Naive thymus-derived CD8-positive, alpha-beta T cell (primary cell): ENCODE measurements at regions not wholly inside any gene's neighbourhood (a gene's known extent, or its start where the extent isn't known, plus 50 kb on each side); places are given as distances from the start of the nearest gene placed in this dataset.
"Not testable (repeated sequence)": the region's sequence is repeated elsewhere in the genome, so short reads cannot be mapped to it uniquely, and the experiment has no call there.

Experiments
- ATAC-seq, 2 donors: fragments of 150-1000 bp; cut with Tn5 transposase in 1 of 2; sonication (Bioruptor Pico), chemical (Tn5 transposase) in 1 of 2; 1 replicate in 1 of 2; 2 replicates in 1 of 2; pipeline ENCODE4 v1.10.0; 2021; ENCODE audit warnings: mild to moderate bottlenecking in 2 of 2, moderate library complexity in 2 of 2
- POLR2A ChIA-PET: fragments of 350-600 bp; sonication (Branson Sonifier 250); formaldehyde crosslinking; loops from one replicate; lab custom pipeline; 2021; ENCODE audit warnings: antibody characterized with exemption; lab: Charles Lee
- DNase-seq, 10 donors: peaks; one replicate each; pipeline versions ENCODE4 v3.0.0 to v3.0.0-alpha.2; 2020 to 2022
- H3K27ac Mint-ChIP-seq, 10 donors: one replicate each; pipeline ENCODE4 v1.8.0; 2020 to 2022; ENCODE audit warnings: mild to moderate bottlenecking in 10 of 10, mixed read lengths in 10 of 10, moderate library complexity in 4 of 10, inconsistent platforms in 1 of 10
- H3K27me3 Mint-ChIP-seq, 5 donors: one replicate each; pipeline ENCODE4 v1.8.0; 2021 to 2022; ENCODE audit warnings: mixed read lengths in 5 of 5
- H3K36me3 Mint-ChIP-seq, 3 donors: one replicate each; pipeline ENCODE4 v1.8.0; 2020 to 2022; ENCODE audit warnings: mixed read lengths in 3 of 3, mild to moderate bottlenecking in 2 of 3, inconsistent platforms in 1 of 3
- H3K4me1 Mint-ChIP-seq, 4 donors: one replicate each; pipeline ENCODE4 v1.8.0; 2021 to 2022; ENCODE audit warnings: mixed read lengths in 4 of 4
- H3K4me3 Mint-ChIP-seq, 10 donors: one replicate each; pipeline ENCODE4 v1.8.0; 2020 to 2022; ENCODE audit warnings: mild to moderate bottlenecking in 10 of 10, mixed read lengths in 10 of 10, moderate library complexity in 6 of 10, inconsistent platforms in 1 of 10
- H3K9me3 Mint-ChIP-seq, 9 donors: one replicate each; pipeline ENCODE4 v1.8.0; 2020 to 2022; ENCODE audit warnings: mixed read lengths in 9 of 9, mild to moderate bottlenecking in 3 of 9, inconsistent platforms in 1 of 9, moderate library complexity in 1 of 9

DNA sequence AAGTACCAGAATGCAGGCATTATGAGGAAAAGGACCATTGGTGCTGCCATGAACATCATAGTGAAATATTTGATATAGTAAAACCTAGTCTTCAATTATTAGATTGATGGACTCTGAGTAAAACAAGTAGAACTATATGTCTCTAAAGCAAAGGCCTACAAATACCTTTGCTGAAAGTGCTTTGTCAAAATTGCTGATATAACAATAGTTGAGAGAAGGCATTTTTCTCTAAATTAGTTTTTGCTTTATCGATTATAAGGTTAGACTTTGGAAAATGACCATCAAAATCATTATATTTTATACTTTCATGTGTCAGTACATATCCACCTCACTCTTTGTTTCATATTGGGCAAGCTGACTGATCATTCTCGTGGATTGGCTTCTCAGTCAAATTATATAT is 836.0 kb upstream of the FBXO33 start:
- Mint-ChIP-seq H3K27ac (no peak overlapping the region), H3K4me3 (no peak overlapping the region), H3K4me1 (no peaks in the 10 kb centered on the region), H3K36me3 (no peaks in the 10 kb centered on the region), H3K27me3 (no peaks in the 10 kb centered on the region), H3K9me3 (peaks cover 0 to 5% (median 0%) of the 10 kb centered on the region in 9 donors)
- DNase-seq = no peak
- no peak for ATAC-seq
- POLR2A ChIA-PET = no interaction called here

DNA sequence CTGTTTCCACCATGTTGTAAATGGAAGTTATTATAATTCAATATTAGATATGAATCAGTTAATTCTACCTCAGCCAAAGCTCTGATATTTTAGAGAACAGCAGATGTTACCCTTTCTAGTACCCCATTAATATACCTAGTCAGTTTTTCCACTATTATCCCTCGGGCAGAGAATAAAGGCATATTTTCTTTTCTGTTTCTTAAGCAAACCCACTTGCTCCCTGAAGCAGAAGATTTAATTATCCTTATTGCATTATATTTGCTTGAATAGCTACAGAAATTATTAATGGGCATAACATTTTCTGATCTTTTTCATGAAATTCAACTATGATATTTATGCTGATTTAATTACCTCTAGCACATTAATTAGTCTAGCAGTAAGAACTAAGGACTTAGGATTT is 832.9 kb upstream of the FBXO33 start:
- H3K27me3 Mint-ChIP-seq = no peaks in the 10 kb centered on the region
- no peak for ATAC-seq
- H3K9me3 Mint-ChIP-seq = peaks cover 0 to 4% (median 2%) of the 10 kb centered on the region in 9 donors
- H3K4me3 Mint-ChIP-seq = no peak overlapping the region
- POLR2A ChIA-PET = no interaction called here
- no peaks in the 10 kb centered on the region for H3K36me3 Mint-ChIP-seq
- no peak overlapping the region for H3K27ac Mint-ChIP-seq
- no peaks in the 10 kb centered on the region for H3K4me1 Mint-ChIP-seq
- no peak for DNase-seq

DNA sequence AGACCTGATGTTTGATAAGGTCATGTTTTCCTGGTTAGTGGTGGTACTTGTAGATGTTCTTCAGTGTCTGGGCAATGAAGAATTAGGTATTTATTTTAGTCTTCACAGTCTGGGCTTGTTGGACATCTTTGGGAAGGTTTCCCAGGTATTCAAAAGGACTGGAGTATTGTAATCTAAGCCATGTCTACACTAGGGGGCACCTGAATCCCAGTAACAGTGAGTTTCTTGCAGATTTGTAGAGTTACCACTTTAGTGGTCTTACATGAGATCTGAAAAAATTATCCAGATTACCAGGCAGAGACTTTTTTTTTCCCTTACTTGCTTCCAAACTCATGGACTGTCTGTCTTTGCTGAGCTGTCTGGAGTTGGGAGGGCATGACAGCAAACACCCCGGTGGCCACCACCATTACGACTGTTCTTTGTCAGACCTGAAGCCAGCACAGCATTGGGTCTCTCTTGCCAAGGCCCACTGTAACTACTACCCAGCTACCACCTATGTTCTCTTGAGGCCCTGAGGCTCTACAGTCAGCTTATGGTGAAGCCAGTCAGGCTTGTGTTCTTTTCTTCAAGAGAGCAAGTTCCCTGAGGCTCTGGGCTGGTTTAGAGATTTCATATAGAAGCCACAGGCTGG is 820.7 kb upstream of the FBXO33 start:
- no peak for ATAC-seq

DNA sequence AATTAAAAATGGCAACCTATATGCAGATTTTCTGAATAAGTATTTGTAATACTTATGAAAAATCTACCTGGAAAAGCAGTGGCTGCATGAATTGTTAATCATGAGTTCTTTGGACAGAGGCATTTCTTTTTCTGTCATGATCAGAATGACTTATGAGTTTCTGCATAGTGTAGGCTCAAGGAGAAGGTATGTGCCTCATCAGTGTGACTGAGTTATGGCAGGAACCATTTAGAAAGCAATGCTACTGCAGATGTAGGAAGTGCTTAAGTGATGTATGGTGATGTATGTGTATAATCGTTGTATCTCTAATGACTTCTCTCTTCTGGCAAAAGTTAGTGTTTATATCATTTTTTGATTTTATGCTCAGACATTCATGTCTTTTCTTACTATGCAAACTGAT is 816.4 kb upstream of the FBXO33 start:
- H3K4me3 Mint-ChIP-seq = peak overlapping the region in 1 of 10 donors; percentile 34
- no peak for ATAC-seq
- H3K27ac Mint-ChIP-seq = no peak overlapping the region
- H3K9me3 Mint-ChIP-seq = peaks cover 0 to 16% (median 0%) of the 10 kb centered on the region in 9 donors
- no peaks in the 10 kb centered on the region for H3K27me3 Mint-ChIP-seq
- no peaks in the 10 kb centered on the region for H3K4me1 Mint-ChIP-seq
- POLR2A ChIA-PET = no interaction called here
- DNase-seq = no peak
- no peaks in the 10 kb centered on the region for H3K36me3 Mint-ChIP-seq

More for the DNA sequence above, 820.7 kb upstream of the FBXO33 start:
- Mint-ChIP-seq H3K27ac (peak overlapping the region in 1 of 10 donors; percentile 79), H3K4me3 (no peak overlapping the region), H3K9me3 (peaks cover 0 to 16% (median 0%) of the 10 kb centered on the region in 9 donors), H3K36me3 (no peaks in the 10 kb centered on the region), H3K27me3 (peaks cover 0 to 1% (median 0%) of the 10 kb centered on the region in 5 donors), H3K4me1 (no peaks in the 10 kb centered on the region)
- POLR2A ChIA-PET = no interaction called here
- DNase-seq = no peak

DNA sequence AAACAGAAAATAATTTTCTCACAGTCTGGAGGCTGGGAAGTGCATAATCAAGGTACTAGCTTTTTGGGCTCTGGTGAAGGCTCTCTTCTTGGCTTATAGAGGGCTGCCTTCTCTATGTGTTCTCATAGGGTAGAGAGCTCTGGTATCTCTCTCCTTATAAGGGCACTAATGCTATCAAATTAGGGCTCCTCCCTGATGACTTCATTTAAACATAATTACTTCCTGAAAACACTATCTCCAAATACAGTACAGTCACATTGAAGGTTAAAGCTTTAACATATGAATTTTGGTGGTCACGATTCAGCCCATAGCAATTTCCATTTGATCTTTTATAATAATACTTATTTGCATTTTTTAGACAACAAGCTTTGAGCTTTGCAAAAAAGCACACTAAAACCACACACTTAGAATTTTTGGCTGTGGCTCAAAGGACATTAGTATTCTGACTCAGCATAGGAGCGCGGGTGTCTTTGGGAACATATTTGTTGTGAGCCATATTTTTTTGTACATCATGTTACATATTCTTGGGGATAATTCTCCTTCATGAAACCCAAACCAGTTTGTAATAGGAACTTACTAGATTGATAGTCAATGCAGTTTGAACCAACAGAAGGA is 808.1 kb upstream of the FBXO33 start:
- POLR2A ChIA-PET = no interaction called here
- ATAC-seq = no peak
- H3K27ac Mint-ChIP-seq = no peak overlapping the region
- H3K27me3 Mint-ChIP-seq = peaks cover 0 to 2% (median 0%) of the 10 kb centered on the region in 5 donors
- peaks cover 0 to 4% (median 0%) of the 10 kb centered on the region in 3 donors for H3K36me3 Mint-ChIP-seq
- DNase-seq = no peak
- H3K4me1 Mint-ChIP-seq = no peaks in the 10 kb centered on the region
- no peak overlapping the region for H3K4me3 Mint-ChIP-seq
- peaks cover 0 to 21% (median 6%) of the 10 kb centered on the region in 9 donors for H3K9me3 Mint-ChIP-seq

DNA sequence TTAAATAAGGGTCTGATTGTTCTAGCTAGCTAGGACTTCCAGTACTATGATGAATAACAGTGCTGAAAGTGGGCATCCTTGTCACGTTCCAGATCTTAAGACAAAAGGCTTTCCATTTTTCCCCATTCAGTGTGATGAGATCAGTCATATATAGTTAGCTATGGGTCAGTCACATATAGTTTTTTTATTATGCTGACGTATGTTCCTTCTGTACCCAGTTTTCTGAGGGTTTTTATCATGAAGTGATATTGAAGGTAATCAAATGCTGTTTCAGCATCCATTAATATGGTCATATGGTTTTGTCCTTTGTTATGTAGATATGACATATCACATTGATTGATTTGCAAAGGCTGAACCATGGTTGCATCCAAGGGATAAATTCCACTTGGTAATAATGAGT is 800.1 kb upstream of the FBXO33 start:
- H3K27me3 Mint-ChIP-seq = no peaks in the 10 kb centered on the region
- peaks cover 0 to 4% (median 0%) of the 10 kb centered on the region in 3 donors for H3K36me3 Mint-ChIP-seq
- no peak overlapping the region for H3K4me3 Mint-ChIP-seq
- H3K9me3 Mint-ChIP-seq = peaks cover 4 to 30% (median 11%) of the 10 kb centered on the region in 9 donors
- H3K27ac Mint-ChIP-seq = no peak overlapping the region
- DNase-seq (no peak), ATAC-seq (no peak)
- POLR2A ChIA-PET = no interaction called here
- H3K4me1 Mint-ChIP-seq = no peaks in the 10 kb centered on the region

DNA sequence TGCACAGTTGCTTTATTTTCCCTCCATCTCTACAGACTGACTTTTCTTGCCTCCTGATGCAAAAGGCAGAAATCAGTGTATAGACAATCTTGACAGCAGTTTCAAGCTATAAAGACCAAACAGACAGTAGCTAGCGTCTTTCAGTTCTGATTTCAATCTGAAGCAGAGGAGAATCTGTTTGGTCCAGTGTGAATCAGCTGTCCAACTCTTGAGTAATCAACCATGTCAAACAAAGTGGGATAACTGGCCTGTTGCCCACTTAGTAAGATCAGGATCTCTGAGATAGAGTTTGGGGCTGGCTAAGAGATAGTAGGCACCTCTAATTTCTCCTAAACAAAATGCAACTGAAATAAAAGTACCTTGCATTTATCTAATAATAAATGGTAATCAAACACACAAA is 797.4 kb upstream of the FBXO33 start:
- no peak overlapping the region for H3K4me3 Mint-ChIP-seq
- ATAC-seq (no peak), DNase-seq (no peak)
- POLR2A ChIA-PET = no interaction called here
- no peak overlapping the region for H3K27ac Mint-ChIP-seq
- peaks cover 0 to 1% (median 0%) of the 10 kb centered on the region in 4 donors for H3K4me1 Mint-ChIP-seq
- no peaks in the 10 kb centered on the region for H3K27me3 Mint-ChIP-seq
- no peaks in the 10 kb centered on the region for H3K36me3 Mint-ChIP-seq
- H3K9me3 Mint-ChIP-seq = peaks cover 4 to 15% (median 9%) of the 10 kb centered on the region in 9 donors

DNA sequence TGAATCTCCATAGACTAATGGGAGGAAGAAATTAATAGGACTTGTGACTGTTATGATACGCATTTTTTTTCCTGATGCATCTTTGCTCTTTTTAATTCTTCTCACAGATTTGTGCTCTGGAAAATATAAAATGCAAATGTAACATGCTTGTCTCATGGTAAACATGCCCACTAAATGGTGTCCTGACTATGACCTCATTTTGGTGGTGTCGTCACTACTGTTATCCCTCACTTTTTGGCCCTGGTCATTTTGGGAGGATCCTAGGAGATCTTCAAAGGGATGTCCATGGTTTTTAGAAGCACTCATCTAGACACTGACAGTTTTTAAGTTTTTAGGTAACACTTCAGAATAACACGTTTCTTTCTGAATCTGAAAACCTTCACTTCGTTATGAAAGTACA is 790.8 kb upstream of the FBXO33 start:
- Mint-ChIP-seq H3K27ac (peak overlapping the region in 1 of 10 donors; percentile 36), H3K36me3 (no peaks in the 10 kb centered on the region), H3K4me1 (peaks cover 0 to 14% (median under 1%) of the 10 kb centered on the region in 4 donors), H3K27me3 (no peaks in the 10 kb centered on the region), H3K9me3 (peaks cover 0 to 20% (median 3%) of the 10 kb centered on the region in 9 donors), H3K4me3 (no peak overlapping the region)
- DNase-seq (no peak), ATAC-seq (no peak)
- POLR2A ChIA-PET = no interaction called here

DNA sequence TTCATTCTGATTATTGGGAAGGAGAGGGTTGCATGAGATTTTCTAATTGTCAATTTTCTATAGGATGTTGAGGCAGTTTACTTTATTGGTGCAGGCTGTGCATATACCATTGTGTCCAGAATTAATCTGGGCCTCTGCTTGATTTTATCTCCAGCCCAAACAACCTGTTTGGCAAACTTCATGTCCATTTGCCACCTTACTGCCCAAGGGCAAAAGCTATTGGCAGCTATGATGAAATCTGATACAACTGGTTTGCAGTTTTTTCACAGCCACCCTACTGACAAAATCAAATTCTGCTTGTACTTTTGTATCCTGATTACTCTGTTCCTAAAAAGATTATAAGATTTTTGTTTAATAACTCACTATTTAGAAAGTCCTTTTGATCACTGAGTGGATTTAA is 789.2 kb upstream of the FBXO33 start:
- DNase-seq (no peak), ATAC-seq (no peak)
- POLR2A ChIA-PET = no interaction called here
- no peaks in the 10 kb centered on the region for H3K36me3 Mint-ChIP-seq
- H3K9me3 Mint-ChIP-seq = peaks cover 0 to 13% (median 1%) of the 10 kb centered on the region in 9 donors
- no peaks in the 10 kb centered on the region for H3K27me3 Mint-ChIP-seq
- H3K4me3 Mint-ChIP-seq = no peak overlapping the region
- no peak overlapping the region for H3K27ac Mint-ChIP-seq
- peaks cover 0 to 14% (median 0%) of the 10 kb centered on the region in 4 donors for H3K4me1 Mint-ChIP-seq

DNA sequence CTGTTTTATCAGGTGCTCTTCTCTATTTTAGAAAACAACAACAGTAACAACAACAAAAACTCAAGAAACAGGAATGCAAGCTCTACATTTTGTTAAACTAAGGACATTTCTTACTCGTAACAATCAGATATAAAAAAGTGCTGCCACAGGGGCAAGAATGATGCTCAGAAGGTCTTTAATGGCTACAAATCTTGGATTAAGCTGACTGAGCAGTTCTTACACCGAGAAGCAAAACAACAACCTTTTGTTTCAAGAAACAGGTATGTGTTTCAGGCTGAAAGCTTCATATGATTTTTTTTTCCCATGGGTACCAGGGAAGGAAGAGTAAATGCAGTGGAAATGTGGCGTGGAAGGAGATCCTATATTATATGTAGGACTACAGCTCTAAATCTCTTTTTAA is 786.8 kb upstream of the FBXO33 start:
- POLR2A ChIA-PET = no interaction called here
- no peaks in the 10 kb centered on the region for H3K27me3 Mint-ChIP-seq
- H3K9me3 Mint-ChIP-seq = peaks cover 0 to 14% (median 0%) of the 10 kb centered on the region in 9 donors
- no peaks in the 10 kb centered on the region for H3K36me3 Mint-ChIP-seq
- H3K4me3 Mint-ChIP-seq = no peak overlapping the region
- H3K4me1 Mint-ChIP-seq = peaks cover 0 to 14% (median 0%) of the 10 kb centered on the region in 4 donors
- ATAC-seq (no peak), DNase-seq (no peak)
- no peak overlapping the region for H3K27ac Mint-ChIP-seq

DNA sequence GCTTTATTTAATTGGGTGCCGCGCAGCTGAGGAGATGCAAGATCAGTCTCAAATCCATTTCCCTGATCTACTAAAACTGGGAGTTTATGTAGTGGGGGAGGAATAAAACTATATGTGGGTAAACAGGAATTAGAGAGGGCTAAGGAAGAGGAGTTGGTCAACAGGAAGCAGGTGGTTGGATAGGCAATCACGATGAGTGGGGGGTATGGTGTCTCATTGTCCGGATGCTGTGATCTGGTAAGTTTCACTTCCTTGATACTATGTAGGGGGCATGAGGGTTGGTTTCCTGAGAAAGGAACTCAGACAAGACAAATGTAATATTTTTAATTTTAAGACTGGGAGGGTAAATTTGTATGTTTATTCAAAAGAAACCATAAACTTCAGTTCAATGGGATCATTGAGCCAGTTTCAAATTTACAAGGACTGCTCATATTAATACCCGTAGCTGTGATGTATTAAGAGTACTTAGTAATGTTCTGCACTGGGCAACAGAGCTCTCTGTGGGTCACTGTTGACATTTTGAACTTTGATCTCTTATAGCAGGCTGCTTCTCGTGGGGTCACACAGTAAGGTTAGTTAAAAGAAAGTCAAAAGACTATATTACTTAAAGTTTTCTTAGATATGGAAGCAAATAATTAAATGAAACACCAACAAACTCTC is 786.2 kb upstream of the FBXO33 start:
- ATAC-seq (no peak), DNase-seq (no peak)
- Mint-ChIP-seq H3K27ac (peak overlapping the region in 2 of 10 donors; percentile 53 to 58), H3K36me3 (no peaks in the 10 kb centered on the region), H3K4me1 (peaks cover 0 to 14% (median 0%) of the 10 kb centered on the region in 4 donors), H3K27me3 (no peaks in the 10 kb centered on the region), H3K4me3 (peak overlapping the region in 1 of 10 donors; percentile 15), H3K9me3 (peaks cover 0 to 20% (median 0%) of the 10 kb centered on the region in 9 donors)
- POLR2A ChIA-PET = no interaction called here

DNA sequence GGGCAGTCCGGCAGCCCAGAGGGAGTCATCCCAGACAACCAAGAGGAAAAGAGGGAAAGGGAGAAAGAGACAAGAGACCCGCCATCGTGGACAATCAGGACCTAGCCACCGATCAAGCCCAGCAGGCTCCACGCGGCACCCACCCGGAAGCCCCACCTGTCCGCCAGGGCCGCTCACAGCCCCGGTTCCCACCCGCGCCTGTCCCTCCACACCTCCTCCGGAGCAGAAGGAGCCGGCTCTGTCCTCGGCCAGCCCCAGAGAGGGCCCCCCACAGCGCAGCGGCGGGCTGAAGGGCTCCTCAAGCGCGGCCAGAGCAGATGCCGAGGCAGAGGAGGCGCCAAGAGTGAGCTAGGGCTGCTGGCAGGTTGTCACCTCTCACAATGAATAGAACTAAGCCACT is 784.7 kb upstream of the FBXO33 start:
- H3K27me3 Mint-ChIP-seq = no peaks in the 10 kb centered on the region
- no peak for DNase-seq
- no peaks in the 10 kb centered on the region for H3K36me3 Mint-ChIP-seq
- H3K27ac Mint-ChIP-seq = no peak overlapping the region
- H3K4me3 Mint-ChIP-seq = no peak overlapping the region
- POLR2A ChIA-PET = no interaction called here
- H3K9me3 Mint-ChIP-seq = peaks cover 0 to 19% (median 0%) of the 10 kb centered on the region in 9 donors
- no peak for ATAC-seq
- H3K4me1 Mint-ChIP-seq = peaks cover 0 to 14% (median 0%) of the 10 kb centered on the region in 4 donors

DNA sequence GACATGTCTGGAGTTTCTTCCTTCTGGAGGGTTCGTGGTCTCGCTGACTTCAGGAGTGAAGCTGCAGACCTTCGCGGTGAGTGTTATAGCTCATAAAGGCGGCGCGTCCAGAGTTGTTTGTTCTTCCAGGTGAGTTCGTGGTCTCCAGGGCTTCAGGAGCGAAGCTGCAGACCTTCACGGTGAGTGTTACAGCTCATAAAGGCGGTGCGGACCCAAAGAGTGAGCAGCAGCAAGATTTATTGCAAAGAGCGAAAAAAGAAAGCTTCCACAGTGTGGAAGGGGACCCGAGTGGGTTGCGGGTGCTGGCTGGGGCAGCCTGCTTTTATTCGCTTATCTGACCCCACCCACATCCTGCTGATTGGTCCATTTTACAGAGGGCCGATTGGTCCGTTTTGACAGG is 784.2 kb upstream of the FBXO33 start:
- H3K27ac Mint-ChIP-seq, H3K36me3 Mint-ChIP-seq, POLR2A ChIA-PET, H3K4me3 Mint-ChIP-seq, ATAC-seq, H3K27me3 Mint-ChIP-seq, DNase-seq: not testable (repeated sequence)
- Mint-ChIP-seq H3K9me3 (peaks cover 0 to 19% (median 0%) of the 10 kb centered on the region in 9 donors), H3K4me1 (peaks cover 0 to 14% (median 0%) of the 10 kb centered on the region in 4 donors)
